Glutamatergic neuron (in vitro differentiated cells): ENCODE measurements at regions not wholly inside any gene's neighbourhood (a gene's known extent, or its start where the extent isn't known, plus 50 kb on each side); places are given as distances from the start of the nearest gene placed in this dataset.
A peak's percentile ranks its signal among the peaks of the same experiment; 100 is the strongest.
"Not testable (repeated sequence)": the region's sequence is repeated elsewhere in the genome, so short reads cannot be mapped to it uniquely, and the experiment has no call there.

Source experiments
- DNase-seq: peaks from one replicate; pipeline ENCODE4 v3.0.0; 2022
- H3K27ac Mint-ChIP-seq: one replicate; pipeline ENCODE4 v1.8.0; 2020; ENCODE audit warnings: mild to moderate bottlenecking, mixed read lengths, inconsistent platforms; ENCODE audit not compliant: unreplicated experiment
- H3K27me3 Mint-ChIP-seq: one replicate; pipeline ENCODE4 v1.8.0; 2020; ENCODE audit warnings: mild to moderate bottlenecking, moderate library complexity, mixed read lengths, inconsistent platforms; ENCODE audit not compliant: unreplicated experiment
- H3K36me3 Mint-ChIP-seq: one replicate; pipeline ENCODE4 v1.8.0; 2020; ENCODE audit warnings: mild to moderate bottlenecking, mixed read lengths, inconsistent platforms; ENCODE audit not compliant: unreplicated experiment
- H3K4me1 Mint-ChIP-seq: one replicate; pipeline ENCODE4 v1.8.0; 2020; ENCODE audit warnings: mild to moderate bottlenecking, low read depth, mixed read lengths, inconsistent platforms; ENCODE audit not compliant: unreplicated experiment
- H3K4me3 Mint-ChIP-seq: one replicate; pipeline ENCODE4 v1.8.0; 2020; ENCODE audit warnings: mild to moderate bottlenecking, mixed read lengths, inconsistent platforms; ENCODE audit not compliant: unreplicated experiment
- H3K9me3 Mint-ChIP-seq: one replicate; pipeline ENCODE4 v1.8.0; 2020; ENCODE audit warnings: mild to moderate bottlenecking, moderate library complexity, mixed read lengths, inconsistent platforms; ENCODE audit not compliant: unreplicated experiment
- CTCF ChIP-seq: fragments of 200-600 bp; sonication (generic); IDR thresholded peaks from one replicate; pipeline ENCODE4 v1.5.0; 2021; ENCODE audit not compliant: partially characterized antibody, unreplicated experiment

- peaks cover 10% of the 10 kb centered on the region for H3K36me3 Mint-ChIP-seq
- peak overlapping the region; percentile 19 for H3K27ac Mint-ChIP-seq
- H3K4me1 Mint-ChIP-seq = no peaks in the 10 kb centered on the region
- H3K9me3 Mint-ChIP-seq = peaks cover 26% of the 10 kb centered on the region
- no peak for TF ChIP-seq CTCF
- H3K27me3 Mint-ChIP-seq = peaks cover 8% of the 10 kb centered on the region
- no peak overlapping the region for H3K4me3 Mint-ChIP-seq
- no peak for DNase-seq
These were observed 1164.0 kb downstream of the TMEM121 start for GRCh38 chr14:106690333-106690891.

- Mint-ChIP-seq H3K4me3 (no peak overlapping the region), H3K27ac (no peak overlapping the region), H3K27me3 (peaks cover 8% of the 10 kb centered on the region), H3K36me3 (peaks cover 10% of the 10 kb centered on the region), H3K9me3 (peaks cover 26% of the 10 kb centered on the region), H3K4me1 (no peaks in the 10 kb centered on the region)
- no peak for DNase-seq
- no peak for TF ChIP-seq CTCF
These were observed 1165.4 kb downstream of the TMEM121 start for GRCh38 chr14:106691601-106692291.

- no peaks in the 10 kb centered on the region for H3K4me1 Mint-ChIP-seq
- TF ChIP-seq CTCF = no peak
- no peak overlapping the region for H3K4me3 Mint-ChIP-seq
- peaks cover 8% of the 10 kb centered on the region for H3K27me3 Mint-ChIP-seq
- DNase-seq = no peak
- peaks cover 10% of the 10 kb centered on the region for H3K36me3 Mint-ChIP-seq
- H3K9me3 Mint-ChIP-seq = peaks cover 26% of the 10 kb centered on the region
- no peak overlapping the region for H3K27ac Mint-ChIP-seq
These were observed 1168.4 kb downstream of the TMEM121 start for GRCh38 chr14:106694638-106695393.

GRCh38 chr14:106698620-106699267 is 1172.4 kb downstream of the TMEM121 start:
- not testable (repeated sequence) for H3K27ac Mint-ChIP-seq, H3K4me3 Mint-ChIP-seq, H3K27me3 Mint-ChIP-seq, H3K36me3 Mint-ChIP-seq, H3K4me1 Mint-ChIP-seq, DNase-seq, H3K9me3 Mint-ChIP-seq

- not testable (repeated sequence) for H3K4me1 Mint-ChIP-seq, H3K9me3 Mint-ChIP-seq, H3K36me3 Mint-ChIP-seq, H3K27me3 Mint-ChIP-seq, H3K4me3 Mint-ChIP-seq, DNase-seq, H3K27ac Mint-ChIP-seq
These were observed 1177.3 kb downstream of the TMEM121 start for GRCh38 chr14:106703651-106704050.

GRCh38 chr14:106706488-106706887 is 1180.1 kb downstream of the TMEM121 start:
- not testable (repeated sequence) for H3K27me3 Mint-ChIP-seq, H3K36me3 Mint-ChIP-seq, DNase-seq, H3K4me3 Mint-ChIP-seq, H3K27ac Mint-ChIP-seq, H3K4me1 Mint-ChIP-seq, H3K9me3 Mint-ChIP-seq

GRCh38 chr14:106710187-106710586 is 1183.8 kb downstream of the TMEM121 start:
- not testable (repeated sequence) for H3K27me3 Mint-ChIP-seq, H3K4me1 Mint-ChIP-seq, DNase-seq, H3K4me3 Mint-ChIP-seq, H3K9me3 Mint-ChIP-seq, H3K36me3 Mint-ChIP-seq, H3K27ac Mint-ChIP-seq

GRCh38 chr14:106712513-106712912 is 1186.1 kb downstream of the TMEM121 start:
- H3K4me3 Mint-ChIP-seq, H3K4me1 Mint-ChIP-seq, H3K27ac Mint-ChIP-seq, H3K27me3 Mint-ChIP-seq, H3K9me3 Mint-ChIP-seq, H3K36me3 Mint-ChIP-seq, DNase-seq: not testable (repeated sequence)
